ENCODE measurements at regions not wholly inside any gene's neighbourhood (a gene's known extent, or its start where the extent isn't known, plus 50 kb on each side); places are given as distances from the start of the nearest gene placed in this dataset.

DNA sequence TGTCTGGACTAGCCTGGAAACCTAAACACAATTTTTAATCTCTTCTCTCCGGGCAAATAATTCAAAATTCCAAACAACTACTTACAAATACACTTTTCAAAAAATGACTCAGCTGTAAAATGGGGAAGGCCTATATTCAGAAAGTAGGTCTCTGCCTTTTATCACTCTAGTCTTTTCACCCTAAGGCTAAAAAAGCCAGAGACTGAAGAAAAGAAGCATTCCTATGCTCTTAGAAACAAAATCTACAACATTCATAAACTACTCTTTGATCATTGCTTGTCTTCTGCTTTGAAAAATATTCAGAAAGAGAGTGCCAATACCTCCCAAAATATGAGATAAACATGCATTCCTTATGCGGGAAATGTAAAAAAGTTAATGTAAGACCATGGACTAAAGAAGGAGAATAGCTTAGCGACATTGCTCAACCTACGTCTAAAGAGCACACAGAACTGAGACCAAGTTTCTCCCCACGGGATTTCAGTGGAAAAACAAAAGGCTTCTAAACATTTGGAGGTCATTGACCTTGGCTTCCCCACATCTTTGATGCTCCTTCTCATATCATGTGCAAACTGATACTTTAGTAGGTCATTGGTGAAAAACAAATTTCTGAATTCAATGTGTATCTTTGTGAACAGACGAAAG lies 74.4 kb upstream of the EPB41L3 start:
- Mint-ChIP-seq H3K27ac (no peak overlapping the region), H3K27me3 (ENCODE audit: low read depth) (no peaks in the 10 kb centered on the region), H3K9me3 (no peaks in the 10 kb centered on the region), H3K36me3 (ENCODE audit: low read depth) (no peaks in the 10 kb centered on the region), H3K4me3 (no peak overlapping the region), H3K4me1 (ENCODE audit: low read depth) (no peaks in the 10 kb centered on the region)

GRCh38 chr18:5611221-5611620 lies 67.4 kb upstream of the EPB41L3 start:
- no peak overlapping the region for H3K27ac Mint-ChIP-seq
- H3K4me3 Mint-ChIP-seq, result no peak overlapping the region
- H3K36me3 Mint-ChIP-seq (ENCODE audit: low read depth), result no peaks in the 10 kb centered on the region
- no peaks in the 10 kb centered on the region for H3K27me3 Mint-ChIP-seq (ENCODE audit: low read depth)
- H3K4me1 Mint-ChIP-seq (ENCODE audit: low read depth), result no peaks in the 10 kb centered on the region
- no peaks in the 10 kb centered on the region for H3K9me3 Mint-ChIP-seq

DNA sequence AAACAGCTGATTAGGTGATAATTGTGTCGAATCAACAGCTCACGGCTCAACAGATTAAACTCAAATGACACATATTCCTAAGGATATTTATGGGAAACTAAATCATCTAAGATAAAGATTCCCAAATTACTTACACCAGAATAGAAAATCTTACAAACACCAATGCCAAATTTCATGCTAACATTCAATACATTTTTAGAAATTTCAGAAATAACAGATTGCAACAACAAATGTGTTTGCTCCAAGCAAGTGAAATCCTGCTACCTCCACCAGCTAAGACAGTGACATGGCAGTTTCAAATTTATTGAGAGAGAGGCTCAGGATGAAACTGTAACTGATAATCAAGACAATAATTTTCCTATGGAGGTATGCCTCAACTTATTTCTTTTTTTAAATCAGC lies 65.0 kb upstream of the EPB41L3 start:
- Mint-ChIP-seq H3K4me1 (ENCODE audit: low read depth) (no peaks in the 10 kb centered on the region), H3K9me3 (no peaks in the 10 kb centered on the region), H3K27ac (no peak overlapping the region)

GRCh38 chr18:5606951-5607350 lies 63.2 kb upstream of the EPB41L3 start:
- Mint-ChIP-seq H3K27ac (no peak overlapping the region), H3K36me3 (ENCODE audit: low read depth) (no peaks in the 10 kb centered on the region), H3K9me3 (no peaks in the 10 kb centered on the region), H3K4me3 (no peak overlapping the region), H3K4me1 (ENCODE audit: low read depth) (no peaks in the 10 kb centered on the region), H3K27me3 (ENCODE audit: low read depth) (no peaks in the 10 kb centered on the region)

More for the DNA sequence above, 65.0 kb upstream of the EPB41L3 start:
- Mint-ChIP-seq H3K27me3 (ENCODE audit: low read depth) (no peaks in the 10 kb centered on the region), H3K36me3 (ENCODE audit: low read depth) (no peaks in the 10 kb centered on the region), H3K4me3 (no peak overlapping the region)

DNA sequence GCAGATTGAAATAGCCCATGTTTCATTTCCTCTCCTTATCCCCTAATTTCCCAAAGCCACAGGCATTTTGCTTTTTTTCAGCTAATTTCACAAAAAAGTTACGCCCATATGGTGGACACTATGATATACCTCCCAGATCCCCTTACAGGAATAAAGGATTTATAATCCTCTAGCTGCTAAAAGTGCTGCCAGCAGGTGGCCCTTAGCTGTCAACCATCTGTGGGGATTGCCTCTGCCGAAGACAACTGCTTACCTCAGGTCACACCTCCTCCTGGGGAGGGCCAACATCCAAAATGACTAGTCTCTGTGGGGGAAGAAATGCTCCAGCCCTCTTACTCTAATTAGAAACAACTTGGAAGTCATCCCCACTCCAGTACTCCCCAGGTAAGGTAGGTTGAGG lies 61.0 kb upstream of the EPB41L3 start:
- no peaks in the 10 kb centered on the region for H3K4me1 Mint-ChIP-seq (ENCODE audit: low read depth)
- H3K9me3 Mint-ChIP-seq, result no peaks in the 10 kb centered on the region
- H3K36me3 Mint-ChIP-seq (ENCODE audit: low read depth), result no peaks in the 10 kb centered on the region
- no peak overlapping the region for H3K27ac Mint-ChIP-seq
- H3K27me3 Mint-ChIP-seq (ENCODE audit: low read depth), result no peaks in the 10 kb centered on the region
- no peak overlapping the region for H3K4me3 Mint-ChIP-seq

GRCh38 chr18:5603153-5603552 lies 59.4 kb upstream of the EPB41L3 start:
- Mint-ChIP-seq H3K4me3 (no peak overlapping the region), H3K27me3 (ENCODE audit: low read depth) (peaks cover 3% of the 10 kb centered on the region), H3K9me3 (no peaks in the 10 kb centered on the region), H3K4me1 (ENCODE audit: low read depth) (no peaks in the 10 kb centered on the region), H3K27ac (no peak overlapping the region), H3K36me3 (ENCODE audit: low read depth) (no peaks in the 10 kb centered on the region)

DNA sequence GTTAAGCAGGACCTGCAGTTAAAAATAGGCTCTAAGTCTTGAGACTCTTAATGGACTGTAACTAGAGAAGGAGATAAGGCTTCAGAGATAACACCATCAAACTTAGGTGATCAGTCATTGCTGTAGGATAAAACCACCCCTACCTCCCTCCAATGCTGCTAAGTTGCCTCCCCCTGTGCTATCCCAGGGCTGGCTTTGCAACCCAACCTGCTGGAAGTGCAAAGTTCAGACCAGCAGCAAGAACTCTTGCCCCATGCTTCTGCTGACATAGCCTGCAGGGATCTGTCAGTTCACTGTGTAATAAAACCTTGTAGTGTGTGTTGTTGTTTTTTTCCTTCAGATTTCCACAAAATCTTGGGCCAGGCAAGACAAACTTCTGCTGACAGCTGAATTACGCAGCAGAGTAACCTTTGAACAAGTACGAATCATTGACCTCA lies 57.4 kb upstream of the EPB41L3 start:
- Mint-ChIP-seq H3K27ac (no peak overlapping the region), H3K9me3 (no peaks in the 10 kb centered on the region), H3K4me3 (no peak overlapping the region)

GRCh38 chr18:5600378-5601071 lies 56.7 kb upstream of the EPB41L3 start:
- H3K27me3 Mint-ChIP-seq (ENCODE audit: low read depth), result peaks cover 3% of the 10 kb centered on the region
- H3K4me1 Mint-ChIP-seq (ENCODE audit: low read depth), result no peaks in the 10 kb centered on the region
- no peaks in the 10 kb centered on the region for H3K36me3 Mint-ChIP-seq (ENCODE audit: low read depth)
- no peak overlapping the region for H3K27ac Mint-ChIP-seq
- no peak overlapping the region for H3K4me3 Mint-ChIP-seq
- H3K9me3 Mint-ChIP-seq, result no peaks in the 10 kb centered on the region

More for the DNA sequence above, 57.4 kb upstream of the EPB41L3 start:
- H3K36me3 Mint-ChIP-seq (ENCODE audit: low read depth), result no peaks in the 10 kb centered on the region
- H3K27me3 Mint-ChIP-seq (ENCODE audit: low read depth), result peaks cover 3% of the 10 kb centered on the region
- no peaks in the 10 kb centered on the region for H3K4me1 Mint-ChIP-seq (ENCODE audit: low read depth)

GRCh38 chr18:5596585-5596984 lies 52.8 kb upstream of the EPB41L3 start:
- Mint-ChIP-seq H3K27me3 (ENCODE audit: low read depth) (peaks cover 3% of the 10 kb centered on the region), H3K9me3 (no peaks in the 10 kb centered on the region), H3K27ac (no peak overlapping the region), H3K4me3 (no peak overlapping the region), H3K4me1 (ENCODE audit: low read depth) (no peaks in the 10 kb centered on the region), H3K36me3 (ENCODE audit: low read depth) (no peaks in the 10 kb centered on the region)
